GM12878 (cell line): ENCODE measurements at regions not wholly inside any gene's neighbourhood (a gene's known extent, or its start where the extent isn't known, plus 50 kb on each side); places are given as distances from the start of the nearest gene placed in this dataset.

Source experiments
- ATAC-seq: fragments of 200-7000 bp; cut with Tn5 transposase; 3 replicates; pipeline ENCODE4 v1.9.1; 2020; ENCODE audit warnings: mild to moderate bottlenecking, moderate library complexity
- BruUV-seq: library from RNA; stranded (reverse); fragments of 400-500 nt; replicated peaks from 2 replicates; lab custom pipeline; 2021; lab: Mats Ljungman, UMichigan
- CTCF ChIA-PET: fragments of 300-600 bp; sonication (Branson Sonifier 250); formaldehyde crosslinking; extraction: SDS; loops from one replicate; lab custom pipeline; 2021; ENCODE audit warnings: inconsistent platforms; lab: Yijun Ruan, JAX
- POLR2A ChIA-PET: fragments of 350-600 bp; formaldehyde crosslinking; extraction: SDS; loops from one replicate; lab custom pipeline; 2021; ENCODE audit warnings: inconsistent platforms; lab: Charles Lee
- RAD21 ChIA-PET: fragments of 300-600 bp; sonication (Branson Sonifier 250); formaldehyde crosslinking; loops from one replicate; lab custom pipeline; 2023; ENCODE audit warnings: antibody characterized with exemption; ENCODE audit not compliant: unreplicated experiment; lab: Charles Lee
- SMC1A ChIA-PET: fragments of 300-600 bp; sonication (Branson Sonifier 250); formaldehyde crosslinking; loops from one replicate; lab custom pipeline; 2023; ENCODE audit not compliant: unreplicated experiment, uncharacterized antibody; lab: Charles Lee
- DNase-seq: peaks from one replicate; pipeline ENCODE4 v3.0.0-alpha.2; 2011; ENCODE audit warnings: low read depth, low spot score
- FAIRE-seq: peaks from 3 replicates; lab custom pipeline; 2011; peaks lifted over from hg19 to GRCh38; lab: Jason Lieb, UNC
- H2AFZ ChIP-seq: 2 replicates; pipeline ENCODE4 v1.6.0; 2011; ENCODE audit warnings: low read depth, low read length, control low read depth; ENCODE audit not compliant: control insufficient read depth
- H3K27ac ChIP-seq: 2 replicates; pipeline ENCODE4 v1.5.1; 2011; ENCODE audit warnings: control low read depth; ENCODE audit not compliant: control insufficient read depth, insufficient read depth
- H3K27me3 ChIP-seq, 2 experiments: replicated peaks in 1 of 2; 2 replicates each; pipeline versions ENCODE4 v1.6.0 to v1.6.1; 2011; ENCODE audit warnings: low read length in 1 of 2; ENCODE audit not compliant: control insufficient read depth in 2 of 2, insufficient read depth in 2 of 2
- H3K36me3 ChIP-seq, 2 experiments: 2 replicates each; pipeline ENCODE4 v1.5.1; 2011; ENCODE audit warnings: low read length in 1 of 2; ENCODE audit not compliant: control insufficient read depth in 2 of 2, insufficient read depth in 2 of 2
- H3K4me1 ChIP-seq: 2 replicates; pipeline ENCODE4 v1.6.1; 2011; ENCODE audit warnings: mild to moderate bottlenecking, low read length, moderate library complexity, mixed read lengths; ENCODE audit not compliant: control insufficient read depth, insufficient read depth
- H3K4me2 ChIP-seq: 2 replicates; pipeline ENCODE4 v1.6.0; 2011; ENCODE audit warnings: control low read depth; ENCODE audit not compliant: control insufficient read depth, insufficient read depth
- H3K4me3 ChIP-seq: fragments of 200-600 bp; sonication (generic); 2 replicates; pipeline ENCODE4 v1.5.1; 2016
- H3K79me2 ChIP-seq: 2 replicates; pipeline ENCODE4 v1.6.0; 2011; ENCODE audit warnings: low read length; ENCODE audit not compliant: control insufficient read depth, insufficient read depth
- H3K9ac ChIP-seq: 2 replicates; pipeline ENCODE4 v1.8.0; 2011; ENCODE audit warnings: low read length, control low read depth, mixed read lengths; ENCODE audit not compliant: control insufficient read depth, insufficient read depth
- H3K9me3 ChIP-seq: replicated peaks from 3 replicates; pipeline ENCODE4 v1.5.1; 2011; ENCODE audit warnings: mild to moderate bottlenecking, low read length; ENCODE audit not compliant: control insufficient read depth, insufficient read depth
- H4K20me1 ChIP-seq: 2 replicates; pipeline ENCODE4 v1.6.0; 2011; ENCODE audit not compliant: control insufficient read depth, insufficient read depth
- ASH2L ChIP-seq: fragments of 300-600, 200-600 bp; sonication (generic); IDR thresholded peaks from 2 replicates; pipeline ENCODE4 v1.6.1; 2017; ENCODE audit warnings: low read depth, mild to moderate bottlenecking, borderline replicate concordance
- BRCA1 ChIP-seq: IDR thresholded peaks from 2 replicates; pipeline ENCODE4 v1.6.1; 2011; ENCODE audit warnings: low read depth, low read length, improper control_type of control experiment
- CEBPB ChIP-seq, 2 experiments: fragments of 150-350 bp in 1 of 2; IDR thresholded peaks; 2 replicates each; pipeline ENCODE4 v1.6.1; 2012 to 2014; ENCODE audit warnings: low read depth in 2 of 2, low read length in 2 of 2, borderline replicate concordance in 1 of 2, inconsistent platforms in 1 of 2
- EED ChIP-seq: sonication (generic); IDR thresholded peaks from 2 replicates; pipeline ENCODE4 v1.6.1; 2016; ENCODE audit warnings: antibody characterized with exemption, low read depth
- HCFC1 ChIP-seq: fragments of 150-350 bp; IDR thresholded peaks from 2 replicates; pipeline ENCODE4 v1.6.1; 2014; ENCODE audit warnings: low read length
- HDAC6 ChIP-seq: fragments of 200-600 bp; sonication (generic); IDR thresholded peaks from one replicate; pipeline ENCODE4 v1.8.0; 2017; ENCODE audit warnings: antibody characterized with exemption; ENCODE audit not compliant: unreplicated experiment
- LARP7 ChIP-seq: fragments of 450-650 bp; IDR thresholded peaks from 2 replicates; pipeline ENCODE4 v1.6.1; 2017; ENCODE audit warnings: mild to moderate bottlenecking
- RFX5 ChIP-seq: IDR thresholded peaks from 2 replicates; pipeline ENCODE4 v1.6.1; 2011; ENCODE audit warnings: low read depth, low read length, improper control_type of control experiment
- RUNX3 ChIP-seq: IDR thresholded peaks from 2 replicates; pipeline ENCODE4 v1.6.1; 2012; ENCODE audit warnings: low read length, inconsistent platforms
- SUZ12 ChIP-seq: fragments of 200-600 bp; sonication (generic); IDR thresholded peaks from one replicate; pipeline ENCODE4 v1.6.1; 2018; ENCODE audit warnings: antibody characterized with exemption, mild to moderate bottlenecking; ENCODE audit not compliant: unreplicated experiment
- WGBS: methylation state at CpG from one replicate; pipeline ENCODE4 v1.1.6; 2016; ENCODE audit warnings: low lambda C conversion rate; ENCODE audit not compliant: insufficient replicate concordance, insufficient coverage; ENCODE audit errors: missing lambda C conversion rate; 5-methylcytosine and 5-hydroxymethylcytosine counted together
- in situ Hi-C: fragments of 300-500 bp; cut with MboI; formaldehyde crosslinking; loops from 9 replicates; pipeline ENCODE4 v1.14.3; 2018; ENCODE audit warnings: mixed read lengths
- intact Hi-C: fragments of 100-400 bp; cut with micrococcal nuclease; formaldehyde crosslinking; loops from one replicate; pipeline ENCODE4 v1.14.2; 2022; ENCODE audit not compliant: unreplicated experiment
- TF ChIP-seq, protein P1 (sequence below): IDR thresholded peaks from 2 replicates; pipeline ENCODE4 v1.6.1; 2011; ENCODE audit warnings: low read depth, low read length, improper control_type of control experiment, borderline replicate concordance
- TF ChIP-seq, protein P2 (sequence below): fragments of 450-650 bp; IDR thresholded peaks from 2 replicates; pipeline ENCODE4 v1.6.1; 2016; ENCODE audit warnings: mild to moderate bottlenecking, moderate library complexity, borderline replicate concordance
- TF ChIP-seq, protein P3 (sequence below): IDR thresholded peaks from 2 replicates; pipeline ENCODE4 v1.6.1; 2011; ENCODE audit warnings: mild to moderate bottlenecking, low read depth, low read length, moderate library complexity; ENCODE audit not compliant: insufficient replicate concordance

DNA sequence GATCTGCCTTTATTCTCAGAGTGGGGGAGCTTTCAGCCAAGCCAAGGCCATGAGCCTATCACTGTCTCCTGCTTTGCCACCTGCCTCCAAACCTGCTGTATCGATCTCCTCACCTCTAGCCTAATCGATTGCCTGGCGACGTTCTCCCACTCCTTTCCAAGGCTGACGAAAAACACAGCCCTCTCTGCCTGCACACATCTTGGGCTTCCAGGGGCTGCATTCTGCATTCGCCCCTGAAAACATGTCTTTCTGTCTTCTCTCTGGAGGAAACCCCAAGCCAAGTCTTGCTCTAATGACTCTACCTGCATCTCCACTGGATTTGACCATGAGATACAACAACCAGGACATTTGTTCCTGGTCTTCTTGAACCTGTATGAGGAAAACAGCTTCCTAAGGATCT, 540.7 kb downstream of the BCL11B start:
- Histone ChIP-seq H3K9ac (no peak overlapping the region), H3K27me3 (no peaks in the 10 kb centered on the region), H3K9me3 (no peaks in the 10 kb centered on the region; the same call in 2 of the 3 replicates), H4K20me1 (no peaks in the 10 kb centered on the region), H3K4me1 (no peaks in the 10 kb centered on the region), H3K79me2 (no peaks in the 10 kb centered on the region), H3K27ac (no peak overlapping the region), H3K36me3 (no peaks in the 10 kb centered on the region), H3K4me3 (no peak overlapping the region), H3K4me2 (no peak overlapping the region), H2AFZ (no peak overlapping the region)
- intact Hi-C loops: no loop called here
- FAIRE-seq (no peak), ATAC-seq (no peak), DNase-seq (no peak)
- no TSS peak for BruUV-seq
- POLR2A ChIA-PET: no interaction called here
- RAD21 ChIA-PET: no interaction called here
- in situ Hi-C loops: no loop called here
- TF ChIP-seq, protein P1, sequence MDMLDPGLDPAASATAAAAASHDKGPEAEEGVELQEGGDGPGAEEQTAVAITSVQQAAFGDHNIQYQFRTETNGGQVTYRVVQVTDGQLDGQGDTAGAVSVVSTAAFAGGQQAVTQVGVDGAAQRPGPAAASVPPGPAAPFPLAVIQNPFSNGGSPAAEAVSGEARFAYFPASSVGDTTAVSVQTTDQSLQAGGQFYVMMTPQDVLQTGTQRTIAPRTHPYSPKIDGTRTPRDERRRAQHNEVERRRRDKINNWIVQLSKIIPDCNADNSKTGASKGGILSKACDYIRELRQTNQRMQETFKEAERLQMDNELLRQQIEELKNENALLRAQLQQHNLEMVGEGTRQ: no peak
- TF ChIP-seq HCFC1: no peak
- TF ChIP-seq EED: no peak
- no peak for TF ChIP-seq CEBPB (IDR thresholded peaks at IDR 0.05; ENCODE audit: borderline replicate concordance in 1 of 2, low read depth in 2 of 2, low read length in 2 of 2)
- SMC1A ChIA-PET: no interaction called here
- CTCF ChIA-PET: interaction anchor here (0.7 kb wide), 1 partner anchor 705 kb away, joined by 3 read pairs; no protein-coding TSS in a partner anchor
- WGBS: 53% methylated on average over 6 of the region's 6 CpGs

DNA sequence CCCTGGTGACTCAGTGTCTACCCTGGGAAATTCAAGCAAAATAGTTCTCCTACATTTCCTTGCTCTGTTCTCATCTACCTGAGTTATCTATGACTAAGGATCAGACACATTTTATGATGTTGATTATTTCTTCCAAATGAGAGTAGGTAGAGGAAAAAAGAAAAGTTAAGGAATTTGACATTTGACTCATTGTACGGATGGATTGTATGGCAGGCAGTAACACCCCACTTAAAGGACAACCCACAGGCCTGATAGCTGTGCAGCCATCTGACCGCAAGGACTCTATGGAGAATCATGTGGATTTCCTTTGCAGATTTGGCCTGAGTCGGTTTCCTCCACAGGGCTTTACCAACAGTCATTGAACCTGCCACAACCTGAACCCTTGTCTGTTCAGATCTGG, 540.3 kb downstream of the BCL11B start:
- H2AFZ ChIP-seq: no peak overlapping the region
- 19% methylated on average over 3 of the region's 3 CpGs for WGBS
- H3K4me1 ChIP-seq: no peaks in the 10 kb centered on the region
- no peaks in the 10 kb centered on the region for H3K27me3 ChIP-seq
- no peak overlapping the region for H3K4me3 ChIP-seq
- ChIA-PET POLR2A (no interaction called here), CTCF (no interaction called here), SMC1A (no interaction called here), RAD21 (no interaction called here)
- DNase-seq (no peak), ATAC-seq (no peak), FAIRE-seq (no peak)
- no peak overlapping the region for H3K4me2 ChIP-seq
- intact Hi-C loops (no loop called here), in situ Hi-C loops (no loop called here)
- H3K27ac ChIP-seq: no peak overlapping the region
- H3K9ac ChIP-seq: no peak overlapping the region
- H4K20me1 ChIP-seq: no peaks in the 10 kb centered on the region
- no peaks in the 10 kb centered on the region for H3K36me3 ChIP-seq
- no peaks in the 10 kb centered on the region for H3K79me2 ChIP-seq
- no TSS peak for BruUV-seq
- no peaks in the 10 kb centered on the region; the same call in 2 of the 3 replicates for H3K9me3 ChIP-seq
- TF ChIP-seq HDAC6 (no peak), ASH2L (no peak), BRCA1 (no peak), RUNX3 (no peak), LARP7 (no peak), RFX5 (no peak), SUZ12 (no peak)
- TF ChIP-seq, protein P2, sequence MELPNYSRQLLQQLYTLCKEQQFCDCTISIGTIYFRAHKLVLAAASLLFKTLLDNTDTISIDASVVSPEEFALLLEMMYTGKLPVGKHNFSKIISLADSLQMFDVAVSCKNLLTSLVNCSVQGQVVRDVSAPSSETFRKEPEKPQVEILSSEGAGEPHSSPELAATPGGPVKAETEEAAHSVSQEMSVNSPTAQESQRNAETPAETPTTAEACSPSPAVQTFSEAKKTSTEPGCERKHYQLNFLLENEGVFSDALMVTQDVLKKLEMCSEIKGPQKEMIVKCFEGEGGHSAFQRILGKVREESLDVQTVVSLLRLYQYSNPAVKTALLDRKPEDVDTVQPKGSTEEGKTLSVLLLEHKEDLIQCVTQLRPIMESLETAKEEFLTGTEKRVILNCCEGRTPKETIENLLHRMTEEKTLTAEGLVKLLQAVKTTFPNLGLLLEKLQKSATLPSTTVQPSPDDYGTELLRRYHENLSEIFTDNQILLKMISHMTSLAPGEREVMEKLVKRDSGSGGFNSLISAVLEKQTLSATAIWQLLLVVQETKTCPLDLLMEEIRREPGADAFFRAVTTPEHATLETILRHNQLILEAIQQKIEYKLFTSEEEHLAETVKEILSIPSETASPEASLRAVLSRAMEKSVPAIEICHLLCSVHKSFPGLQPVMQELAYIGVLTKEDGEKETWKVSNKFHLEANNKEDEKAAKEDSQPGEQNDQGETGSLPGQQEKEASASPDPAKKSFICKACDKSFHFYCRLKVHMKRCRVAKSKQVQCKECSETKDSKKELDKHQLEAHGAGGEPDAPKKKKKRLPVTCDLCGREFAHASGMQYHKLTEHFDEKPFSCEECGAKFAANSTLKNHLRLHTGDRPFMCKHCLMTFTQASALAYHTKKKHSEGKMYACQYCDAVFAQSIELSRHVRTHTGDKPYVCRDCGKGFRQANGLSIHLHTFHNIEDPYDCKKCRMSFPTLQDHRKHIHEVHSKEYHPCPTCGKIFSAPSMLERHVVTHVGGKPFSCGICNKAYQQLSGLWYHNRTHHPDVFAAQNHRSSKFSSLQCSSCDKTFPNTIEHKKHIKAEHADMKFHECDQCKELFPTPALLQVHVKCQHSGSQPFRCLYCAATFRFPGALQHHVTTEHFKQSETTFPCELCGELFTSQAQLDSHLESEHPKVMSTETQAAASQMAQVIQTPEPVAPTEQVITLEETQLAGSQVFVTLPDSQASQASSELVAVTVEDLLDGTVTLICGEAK: no peak
- TF ChIP-seq, protein P3, sequence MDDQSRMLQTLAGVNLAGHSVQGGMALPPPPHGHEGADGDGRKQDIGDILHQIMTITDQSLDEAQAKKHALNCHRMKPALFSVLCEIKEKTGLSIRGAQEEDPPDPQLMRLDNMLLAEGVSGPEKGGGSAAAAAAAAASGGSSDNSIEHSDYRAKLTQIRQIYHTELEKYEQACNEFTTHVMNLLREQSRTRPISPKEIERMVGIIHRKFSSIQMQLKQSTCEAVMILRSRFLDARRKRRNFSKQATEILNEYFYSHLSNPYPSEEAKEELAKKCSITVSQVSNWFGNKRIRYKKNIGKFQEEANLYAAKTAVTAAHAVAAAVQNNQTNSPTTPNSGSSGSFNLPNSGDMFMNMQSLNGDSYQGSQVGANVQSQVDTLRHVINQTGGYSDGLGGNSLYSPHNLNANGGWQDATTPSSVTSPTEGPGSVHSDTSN: no peak
